GM12874 (cell line): ENCODE measurements at regions not wholly inside any gene's neighbourhood (a gene's known extent, or its start where the extent isn't known, plus 50 kb on each side); places are given as distances from the start of the nearest gene placed in this dataset.

Experiments
- CTCF ChIP-seq: IDR thresholded peaks from 2 replicates; pipeline ENCODE4 v1.5.1; 2011; ENCODE audit warnings: low read depth, mild to moderate bottlenecking, control low read depth, low read length, moderate library complexity; ENCODE audit not compliant: insufficient read depth

GRCh38 chr1:56129837-56130236 lies 449.5 kb downstream of the PLPP3 start:
- no peak for TF ChIP-seq CTCF

GRCh38 chr1:56125316-56125715 lies 454.0 kb downstream of the PLPP3 start:
- no peak for TF ChIP-seq CTCF

GRCh38 chr1:56123826-56124225 lies 455.5 kb downstream of the PLPP3 start:
- no peak for TF ChIP-seq CTCF

GRCh38 chr1:56123421-56123820 lies 455.9 kb downstream of the PLPP3 start:
- TF ChIP-seq CTCF: no peak

GRCh38 chr1:56120021-56120420 lies 459.3 kb downstream of the PLPP3 start:
- no peak for TF ChIP-seq CTCF

GRCh38 chr1:56115701-56116100 lies 463.7 kb downstream of the PLPP3 start:
- TF ChIP-seq CTCF: no peak

GRCh38 chr1:56113679-56114078 lies 465.7 kb downstream of the PLPP3 start:
- no peak for TF ChIP-seq CTCF

- TF ChIP-seq CTCF: no peak
These were observed 472.1 kb downstream of the PLPP3 start for GRCh38 chr1:56107275-56107638.
